ENCODE measurements at regions not wholly inside any gene's neighbourhood (a gene's known extent, or its start where the extent isn't known, plus 50 kb on each side); places are given as distances from the start of the nearest gene placed in this dataset.

DNA sequence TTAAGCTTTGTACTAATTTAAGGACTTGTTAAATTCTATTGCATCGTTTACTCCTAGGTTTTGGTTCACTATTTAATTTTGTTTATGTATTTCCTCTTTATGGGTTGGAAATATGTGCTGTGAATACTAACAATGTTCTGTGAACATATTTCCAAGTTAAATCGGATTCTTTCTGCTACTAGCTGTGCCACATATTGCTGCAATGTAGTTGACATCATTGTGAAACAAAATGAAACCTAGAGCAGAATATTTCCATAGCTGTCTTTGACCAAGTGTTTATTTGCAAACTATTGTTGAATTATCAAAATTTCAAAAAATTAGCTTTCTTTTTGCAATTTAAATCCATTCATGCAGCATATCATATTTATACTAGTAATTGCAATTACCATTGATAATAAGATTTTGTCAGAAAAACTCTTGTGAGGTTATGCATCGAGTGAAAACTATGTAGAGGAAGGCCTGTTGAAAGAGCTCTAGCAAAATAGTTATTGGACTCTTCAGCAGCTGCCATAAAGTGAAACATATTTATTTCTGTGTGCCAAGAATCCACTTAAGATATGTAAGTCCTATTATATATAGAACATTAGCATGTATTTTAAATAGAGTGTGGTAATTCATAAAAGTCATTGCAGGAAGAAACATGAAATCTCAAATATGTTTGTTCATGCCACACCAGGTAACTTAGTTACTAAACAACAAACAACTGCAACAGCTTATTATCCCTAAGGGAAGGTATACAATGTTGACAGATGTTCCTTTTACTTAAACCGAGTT lies 575.1 kb downstream of the SLITRK6 start:
- no peaks in the 10 kb centered on the region for H3K79me1 ChIP-seq (ENCODE audit: low read depth in 1 of 2, low read length in 2 of 2)
- H3K27me3 ChIP-seq (ENCODE audit: control insufficient read depth, insufficient read depth, low read length) = no peaks in the 10 kb centered on the region
- H3K56ac ChIP-seq (ENCODE audit: extremely low read depth, insufficient read depth, low read length) = no peak overlapping the region
- no peak overlapping the region for H2BK20ac ChIP-seq (ENCODE audit: low read depth, low read length)
- H3K23ac ChIP-seq (ENCODE audit: low read depth, low read length) = no peak overlapping the region
- H2AK9ac ChIP-seq (replicated peaks; ENCODE audit: low read depth, low read length, poor library complexity) = no peak overlapping the region
- no CpG with 5 or more reads among the region's 4 CpGs for WGBS, 2 experiments (ENCODE audit: extremely low coverage in 2 of 2, insufficient read length in 1 of 2)
- H2AFZ ChIP-seq (replicated peaks; ENCODE audit: low read length, poor library complexity) = no peak overlapping the region
- peak overlapping the region; percentile 23; the same call in 1 of the 2 replicates for H3K27ac ChIP-seq (ENCODE audit: insufficient read depth, low read length)
- no peak overlapping the region for H2BK5ac ChIP-seq (ENCODE audit: low read depth, low read length, poor library complexity, severe bottlenecking)
- BruUV-seq (replicated peaks) = no TSS peak
- no peaks in the 10 kb centered on the region; the same call in 1 of the 2 replicates for H3K4me1 ChIP-seq (ENCODE audit: control insufficient read depth, insufficient read depth, low read length)
- no peak overlapping the region for H4K8ac ChIP-seq (ENCODE audit: low read depth in 2 of 2, low read length in 2 of 2)
- intact Hi-C loops (cut with micrococcal nuclease) (no loop called here), dilution Hi-C loops (cut with HindIII; ENCODE audit: low sequenced_read_pairs, unreplicated experiment) (no loop called here), in situ Hi-C loops (cut with MboI; ENCODE audit: low sequenced_read_pairs) (no loop called here)
- H3K9me1 ChIP-seq (ENCODE audit: insufficient read depth, low read length) = no peaks in the 10 kb centered on the region
- no peaks in the 10 kb centered on the region for H3K36me3 ChIP-seq (ENCODE audit: control insufficient read depth, insufficient read depth, low read length)
- no peak overlapping the region for H2BK15ac ChIP-seq (ENCODE audit: low read depth, low read length)
- POLR2A ChIA-PET (ENCODE audit: unreplicated experiment) = no interaction called here
- no peak overlapping the region for H2BK120ac ChIP-seq (ENCODE audit: low read depth, low read length)
- H3K9me3 ChIP-seq (ENCODE audit: control insufficient read depth, insufficient read depth, low read length) = no peaks in the 10 kb centered on the region
- TF ChIP-seq NFE2L2 (IDR thresholded peaks at IDR 0.05; ENCODE audit: low read depth, low read length) (no peak), CEBPB (IDR thresholded peaks at IDR 0.05; ENCODE audit: low read depth, low read length) (0 out of 2 replicates have a peak, but pooled peaks have one; percentile 14)
- no peak overlapping the region for H3K9ac ChIP-seq (ENCODE audit: low read depth, low read length)
- H4K91ac ChIP-seq (ENCODE audit: insufficient read depth, low read depth, low read length) = no peak overlapping the region
- no peak overlapping the region for H3K14ac ChIP-seq (replicated peaks; ENCODE audit: low read depth, low read length)
- H3K4me2 ChIP-seq (ENCODE audit: low read depth, low read length) = peak overlapping the region; percentile 71
- no peak overlapping the region for H4K5ac ChIP-seq (ENCODE audit: low read depth, low read length)
- DNase-seq (peak; percentile 15), ATAC-seq (ENCODE audit: low read depth) (peak; percentile 82)
- CTCF ChIA-PET = interaction anchor here (1.6 kb wide), 1 partner anchor 11 kb away, joined by 3 read pairs; no protein-coding TSS in a partner anchor
- no peak overlapping the region for H3K4me3 ChIP-seq (ENCODE audit: insufficient read depth, low read depth, low read length)
- H3K4ac ChIP-seq (ENCODE audit: low read depth, low read length) = no peak overlapping the region
- no peaks in the 10 kb centered on the region for H4K20me1 ChIP-seq (ENCODE audit: insufficient read depth, low read length)
- H3K18ac ChIP-seq (ENCODE audit: low read depth, low read length) = no peak overlapping the region
- H2AK5ac ChIP-seq (ENCODE audit: low read depth, low read length) = no peak overlapping the region

Data from IMR-90 (cell line).